ENCODE measurements at regions not wholly inside any gene's neighbourhood (a gene's known extent, or its start where the extent isn't known, plus 50 kb on each side); places are given as distances from the start of the nearest gene placed in this dataset.

DNA sequence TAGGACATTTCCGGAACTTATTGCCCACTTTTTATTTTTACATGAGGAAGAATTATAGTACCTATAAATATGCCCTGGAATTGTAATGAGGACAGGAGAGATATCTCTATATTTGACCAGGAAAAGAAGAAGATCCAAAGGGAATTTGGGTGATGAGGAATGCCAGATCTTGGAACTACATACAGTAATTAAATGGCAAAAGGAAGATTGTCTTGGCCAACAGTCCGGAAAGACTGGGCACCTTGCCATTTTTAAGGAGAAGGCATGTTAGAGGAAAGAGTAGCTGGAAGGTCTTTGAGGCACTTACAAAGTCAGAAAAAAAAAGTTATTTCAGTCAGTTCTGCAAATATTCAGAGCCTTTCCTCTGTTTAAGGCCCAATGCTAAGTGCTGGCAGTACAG lies 616.4 kb downstream of the MED13L start:
- Histone ChIP-seq H3K27me3 (ENCODE audit: control insufficient read depth in 2 of 2, insufficient read depth in 2 of 2, low read length in 2 of 2) (no peaks in the 10 kb centered on the region), H3K27ac (ENCODE audit: extremely low read depth, low read depth, low read length) (no peak overlapping the region), H3K36me3 (ENCODE audit: control insufficient read depth, insufficient read depth, low read length) (no peaks in the 10 kb centered on the region), H3K4me3 (no peak overlapping the region), H3K4me1 (replicated peaks in 1 of 2; ENCODE audit: control insufficient read depth in 2 of 2, insufficient read depth in 2 of 2, low read length in 2 of 2) (no peaks in the 10 kb centered on the region), H3K9me1 (ENCODE audit: control insufficient read depth, insufficient read depth, low read length) (no peaks in the 10 kb centered on the region), H2AFZ (ENCODE audit: low read depth, low read length) (no peak overlapping the region), H3K4me2 (ENCODE audit: insufficient read depth, low read length) (no peak overlapping the region), H4K20me1 (replicated peaks; ENCODE audit: control insufficient read depth, insufficient read depth, low read length) (no peaks in the 10 kb centered on the region), H3K9ac (ENCODE audit: insufficient read depth in 1 of 2, low read depth in 2 of 2, low read length in 2 of 2) (no peak overlapping the region), H3K9me3 (replicated peaks; ENCODE audit: control insufficient read depth, insufficient read depth, low read depth, low read length) (no peaks in the 10 kb centered on the region), H3K79me2 (ENCODE audit: control insufficient read depth, insufficient read depth, low read length) (no peaks in the 10 kb centered on the region)
- ChIA-PET CTCF (ENCODE audit: low intra/inter-chr PET ratio) (no interaction called here), POLR2A (no interaction called here)
- in situ Hi-C loops (cut with MboI) (no loop called here), intact Hi-C loops (cut with micrococcal nuclease) (no loop called here)
- ATAC-seq (no peak), FAIRE-seq (no peak), DNase-seq (ENCODE audit: extremely low read depth in 1 of 4, low spot score in 3 of 4) (no peak)
- 10% methylated on average over 2 of the region's 2 CpGs for WGBS (ENCODE audit: insufficient coverage, low coverage, missing lambda C conversion rate)
- BruUV-seq (replicated peaks) = no TSS peak
- TF ChIP-seq CCAR2 (IDR thresholded peaks at IDR 0.05; ENCODE audit: low read depth, low read length) (no peak), CREB1 (IDR thresholded peaks at IDR 0.05) (no peak), CREB1 (CRISPR knock-in tag; IDR thresholded peaks at IDR 0.05) (no peak), STAT6 (CRISPR knock-in tag; IDR thresholded peaks at IDR 0.05) (no peak), TCF7L2 (IDR thresholded peaks at IDR 0.05; ENCODE audit: low read depth, low read length) (no peak), JUND (IDR thresholded peaks at IDR 0.05; ENCODE audit: borderline replicate concordance, low read depth, low read length) (no peak), JUND (tag; IDR thresholded peaks at IDR 0.05; ENCODE audit: borderline replicate concordance, low read depth, low read length) (no peak), ZNF445 (CRISPR knock-in tag; IDR thresholded peaks at IDR 0.05; ENCODE audit: low read depth) (no peak), ZBTB1 (CRISPR knock-in tag; IDR thresholded peaks at IDR 0.05; ENCODE audit: borderline replicate concordance, low read depth) (no peak), TCF15 (CRISPR knock-in tag; IDR thresholded peaks at IDR 0.05) (no peak), ZNF436 (CRISPR knock-in tag; IDR thresholded peaks at IDR 0.05) (no peak), NEUROD1 (IDR thresholded peaks at IDR 0.05; ENCODE audit: borderline replicate concordance, low read depth, low read length, partially characterized antibody) (no peak), POLR2H (tag; IDR thresholded peaks at IDR 0.05; ENCODE audit: low read depth) (no peak), ZNF212 (CRISPR knock-in tag; IDR thresholded peaks at IDR 0.05) (no peak), MEIS2 (IDR thresholded peaks at IDR 0.05; ENCODE audit: partially characterized antibody) (no peak), IRF9 (tag; IDR thresholded peaks at IDR 0.05) (no peak), ARID2 (IDR thresholded peaks at IDR 0.05) (no peak), SOX6 (IDR thresholded peaks at IDR 0.05) (no peak)
- TF ChIP-seq, protein P1, sequence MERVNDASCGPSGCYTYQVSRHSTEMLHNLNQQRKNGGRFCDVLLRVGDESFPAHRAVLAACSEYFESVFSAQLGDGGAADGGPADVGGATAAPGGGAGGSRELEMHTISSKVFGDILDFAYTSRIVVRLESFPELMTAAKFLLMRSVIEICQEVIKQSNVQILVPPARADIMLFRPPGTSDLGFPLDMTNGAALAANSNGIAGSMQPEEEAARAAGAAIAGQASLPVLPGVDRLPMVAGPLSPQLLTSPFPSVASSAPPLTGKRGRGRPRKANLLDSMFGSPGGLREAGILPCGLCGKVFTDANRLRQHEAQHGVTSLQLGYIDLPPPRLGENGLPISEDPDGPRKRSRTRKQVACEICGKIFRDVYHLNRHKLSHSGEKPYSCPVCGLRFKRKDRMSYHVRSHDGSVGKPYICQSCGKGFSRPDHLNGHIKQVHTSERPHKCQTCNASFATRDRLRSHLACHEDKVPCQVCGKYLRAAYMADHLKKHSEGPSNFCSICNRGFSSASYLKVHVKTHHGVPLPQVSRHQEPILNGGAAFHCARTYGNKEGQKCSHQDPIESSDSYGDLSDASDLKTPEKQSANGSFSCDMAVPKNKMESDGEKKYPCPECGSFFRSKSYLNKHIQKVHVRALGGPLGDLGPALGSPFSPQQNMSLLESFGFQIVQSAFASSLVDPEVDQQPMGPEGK (CRISPR knock-in tag; IDR thresholded peaks at IDR 0.05; ENCODE audit: borderline replicate concordance) = no peak

Measured in K562 (cell line).